ENCODE measurements at regions not wholly inside any gene's neighbourhood (a gene's known extent, or its start where the extent isn't known, plus 50 kb on each side); places are given as distances from the start of the nearest gene placed in this dataset.

DNA sequence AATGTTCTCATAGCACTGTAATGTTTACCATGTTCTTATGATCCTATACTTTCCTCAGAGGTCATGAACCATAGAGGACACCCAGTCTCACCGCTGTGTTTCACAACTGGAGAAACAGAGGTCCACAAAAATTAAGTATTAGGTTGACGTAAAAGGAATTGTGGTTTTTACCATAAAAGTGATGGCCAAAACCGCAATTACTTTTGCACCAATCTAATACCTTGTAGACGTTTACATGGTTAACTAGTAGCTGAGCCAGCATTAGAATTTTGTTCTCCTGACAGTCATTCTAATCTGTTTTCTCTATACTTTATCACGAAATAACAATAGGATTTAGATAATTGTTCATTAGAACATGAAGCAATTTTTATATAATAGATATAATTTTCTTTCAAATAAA lies 763.4 kb upstream of the ARGLU1 start:
- Histone ChIP-seq H3K27me3 (ENCODE audit: insufficient read depth, low read length) (no peaks in the 10 kb centered on the region), H3K9me3 (ENCODE audit: control insufficient read depth in 1 of 2, insufficient read depth in 1 of 2, low read depth in 1 of 2, low read length in 2 of 2) (peaks cover 7% of the 10 kb centered on the region in 2 experiments; a peak in 3 of 4 replicates), H3K79me2 (ENCODE audit: insufficient read depth, low read length) (no peaks in the 10 kb centered on the region), H4K20me1 (ENCODE audit: insufficient read depth) (no peaks in the 10 kb centered on the region), H3K36me3 (ENCODE audit: control insufficient read depth in 1 of 2, insufficient read depth in 2 of 2, low read length in 2 of 2) (no peaks in the 10 kb centered on the region), H3K27ac (ENCODE audit: low read depth, low read length) (no peak overlapping the region), H3K9ac (ENCODE audit: low read length) (no peak overlapping the region), H3K9me2 (ENCODE audit: insufficient read depth) (no peaks in the 10 kb centered on the region), H2AFZ (ENCODE audit: low read depth, low read length, poor library complexity, severe bottlenecking) (no peak overlapping the region), H3K4me3 (replicated peaks in 1 of 2; ENCODE audit: low read depth in 1 of 2, low read length in 2 of 2) (no peak overlapping the region), H3K4me1 (ENCODE audit: control insufficient read depth in 1 of 2, insufficient read depth in 2 of 2, low read length in 2 of 2) (no peaks in the 10 kb centered on the region), H3K4me2 (ENCODE audit: low read length) (no peak overlapping the region)
- intact Hi-C loops (cut with micrococcal nuclease): no loop called here
- no peak for DNase-seq (ENCODE audit: low read depth, low spot score)
- ChIA-PET CTCF (no interaction called here), RAD21 (ENCODE audit: low non-redundant PET in 1 of 2, low total read pairs in 2 of 2, uncharacterized antibody in 2 of 2, unreplicated experiment in 2 of 2) (no interaction called here), POLR2A (no interaction called here)
- no TSS peak for BruUV-seq (replicated peaks)
- no peak for TF ChIP-seq CBX3 (IDR thresholded peaks at IDR 0.05; ENCODE audit: low read depth)
- TF ChIP-seq ZNF274 (IDR thresholded peaks at IDR 0.05; ENCODE audit: low read depth, low read length): no peak
- TF ChIP-seq, protein P1, sequence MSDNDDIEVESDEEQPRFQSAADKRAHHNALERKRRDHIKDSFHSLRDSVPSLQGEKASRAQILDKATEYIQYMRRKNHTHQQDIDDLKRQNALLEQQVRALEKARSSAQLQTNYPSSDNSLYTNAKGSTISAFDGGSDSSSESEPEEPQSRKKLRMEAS (IDR thresholded peaks at IDR 0.05): no peak
- TF ChIP-seq JUND (IDR thresholded peaks at IDR 0.05): no peak
- no peak for TF ChIP-seq FOSL1 (IDR thresholded peaks at IDR 0.05; ENCODE audit: low read depth)
- TF ChIP-seq, protein P2, sequence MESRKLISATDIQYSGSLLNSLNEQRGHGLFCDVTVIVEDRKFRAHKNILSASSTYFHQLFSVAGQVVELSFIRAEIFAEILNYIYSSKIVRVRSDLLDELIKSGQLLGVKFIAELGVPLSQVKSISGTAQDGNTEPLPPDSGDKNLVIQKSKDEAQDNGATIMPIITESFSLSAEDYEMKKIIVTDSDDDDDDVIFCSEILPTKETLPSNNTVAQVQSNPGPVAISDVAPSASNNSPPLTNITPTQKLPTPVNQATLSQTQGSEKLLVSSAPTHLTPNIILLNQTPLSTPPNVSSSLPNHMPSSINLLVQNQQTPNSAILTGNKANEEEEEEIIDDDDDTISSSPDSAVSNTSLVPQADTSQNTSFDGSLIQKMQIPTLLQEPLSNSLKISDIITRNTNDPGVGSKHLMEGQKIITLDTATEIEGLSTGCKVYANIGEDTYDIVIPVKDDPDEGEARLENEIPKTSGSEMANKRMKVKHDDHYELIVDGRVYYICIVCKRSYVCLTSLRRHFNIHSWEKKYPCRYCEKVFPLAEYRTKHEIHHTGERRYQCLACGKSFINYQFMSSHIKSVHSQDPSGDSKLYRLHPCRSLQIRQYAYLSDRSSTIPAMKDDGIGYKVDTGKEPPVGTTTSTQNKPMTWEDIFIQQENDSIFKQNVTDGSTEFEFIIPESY (IDR thresholded peaks at IDR 0.05; ENCODE audit: extremely low read depth, insufficient replicate concordance, low read length): no peak
- TF ChIP-seq TCF7L2 (IDR thresholded peaks at IDR 0.05; ENCODE audit: borderline replicate concordance, extremely low read depth, insufficient read depth, insufficient read length): no peak
- TF ChIP-seq CEBPB (IDR thresholded peaks at IDR 0.05; ENCODE audit: low read depth): no peak
- TF ChIP-seq YY1 (IDR thresholded peaks at IDR 0.05; ENCODE audit: extremely low read depth, insufficient replicate concordance, low read depth, low read length): no peak
- TF ChIP-seq, protein P3, sequence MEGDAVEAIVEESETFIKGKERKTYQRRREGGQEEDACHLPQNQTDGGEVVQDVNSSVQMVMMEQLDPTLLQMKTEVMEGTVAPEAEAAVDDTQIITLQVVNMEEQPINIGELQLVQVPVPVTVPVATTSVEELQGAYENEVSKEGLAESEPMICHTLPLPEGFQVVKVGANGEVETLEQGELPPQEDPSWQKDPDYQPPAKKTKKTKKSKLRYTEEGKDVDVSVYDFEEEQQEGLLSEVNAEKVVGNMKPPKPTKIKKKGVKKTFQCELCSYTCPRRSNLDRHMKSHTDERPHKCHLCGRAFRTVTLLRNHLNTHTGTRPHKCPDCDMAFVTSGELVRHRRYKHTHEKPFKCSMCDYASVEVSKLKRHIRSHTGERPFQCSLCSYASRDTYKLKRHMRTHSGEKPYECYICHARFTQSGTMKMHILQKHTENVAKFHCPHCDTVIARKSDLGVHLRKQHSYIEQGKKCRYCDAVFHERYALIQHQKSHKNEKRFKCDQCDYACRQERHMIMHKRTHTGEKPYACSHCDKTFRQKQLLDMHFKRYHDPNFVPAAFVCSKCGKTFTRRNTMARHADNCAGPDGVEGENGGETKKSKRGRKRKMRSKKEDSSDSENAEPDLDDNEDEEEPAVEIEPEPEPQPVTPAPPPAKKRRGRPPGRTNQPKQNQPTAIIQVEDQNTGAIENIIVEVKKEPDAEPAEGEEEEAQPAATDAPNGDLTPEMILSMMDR (IDR thresholded peaks at IDR 0.05 in 2 of 3, conservative IDR thresholded peaks at IDR 0.05 in 1 of 3; ENCODE audit: borderline replicate concordance in 1 of 3, insufficient read depth in 1 of 3, low read depth in 2 of 3, low read length in 2 of 3): no peak
- TF ChIP-seq EGR1 (IDR thresholded peaks at IDR 0.05; ENCODE audit: low read depth): no peak
- no peak for TF ChIP-seq POLR2AphosphoS5 (IDR thresholded peaks at IDR 0.05; ENCODE audit: low read depth, low read length)
- no peak for TF ChIP-seq SRF (IDR thresholded peaks at IDR 0.05; ENCODE audit: low read depth)
- ATAC-seq: no peak
